Breast epithelium (tissue), 3 donors: ENCODE measurements at regions not wholly inside any gene's neighbourhood (a gene's known extent, or its start where the extent isn't known, plus 50 kb on each side); places are given as distances from the start of the nearest gene placed in this dataset.

Source experiments
- CTCF ChIP-seq, 3 donors: fragments of 450-650 bp; IDR thresholded peaks; one replicate each; pipeline ENCODE4 v1.5.1; 2016 to 2017; ENCODE audit warnings: antibody characterized with exemption in 3 of 3, mild to moderate bottlenecking in 3 of 3, moderate library complexity in 3 of 3
- POLR2A ChIP-seq: fragments of 450-650 bp; IDR thresholded peaks from one replicate; pipeline ENCODE4 v1.6.1; 2016; ENCODE audit warnings: antibody characterized with exemption, mild to moderate bottlenecking, moderate library complexity

- TF ChIP-seq CTCF (IDR thresholded peaks at IDR 0.05) (no peak), POLR2A (no peak)
Measured at GRCh38 chr22:27493796-27494195, 307.8 kb downstream of the MN1 start.
